OCI-LY1 (cell line): ENCODE measurements at regions not wholly inside any gene's neighbourhood (a gene's known extent, or its start where the extent isn't known, plus 50 kb on each side); places are given as distances from the start of the nearest gene placed in this dataset.

ENCODE experiments used
- H2AFZ ChIP-seq: fragments of 200-600 bp; sonication (generic), shearing (Covaris generic); 2 replicates; pipeline ENCODE4 v1.6.0; 2014; ENCODE audit warnings: antibody characterized with exemption, mild to moderate bottlenecking, low read length
- H3F3A ChIP-seq: fragments of 200-600 bp; sonication (generic), shearing (Covaris generic); 2 replicates; pipeline ENCODE4 v1.6.0; 2014; ENCODE audit warnings: mild to moderate bottlenecking, antibody characterized with exemption, low read length, moderate library complexity; ENCODE audit not compliant: insufficient read depth
- H3K27ac ChIP-seq: fragments of 200-600 bp; sonication (generic); 2 replicates; pipeline ENCODE4 v1.5.1; 2014; ENCODE audit warnings: low read length, mixed run types, mild to moderate bottlenecking, low read depth; ENCODE audit not compliant: poor library complexity, severe bottlenecking
- H3K27me3 ChIP-seq: fragments of 200-600 bp; sonication (generic); 2 replicates; pipeline ENCODE4 v1.6.0; 2014; ENCODE audit warnings: antibody characterized with exemption, mild to moderate bottlenecking, low read length, moderate library complexity; ENCODE audit not compliant: insufficient read depth
- H3K36me3 ChIP-seq: fragments of 200-600 bp; sonication (generic); 2 replicates; pipeline ENCODE4 v1.6.1; 2014; ENCODE audit warnings: mild to moderate bottlenecking, antibody characterized with exemption, low read length, moderate library complexity, mixed read lengths; ENCODE audit not compliant: insufficient read depth
- H3K4me1 ChIP-seq: fragments of 200-600 bp; sonication (generic); 2 replicates; pipeline ENCODE4 v1.5.1; 2014; ENCODE audit warnings: mild to moderate bottlenecking, low read length, moderate library complexity; ENCODE audit not compliant: insufficient read depth, severe bottlenecking
- H3K4me2 ChIP-seq: fragments of 200-600 bp; sonication (generic), shearing (Covaris generic); 2 replicates; pipeline ENCODE4 v1.6.1; 2014; ENCODE audit warnings: low read length
- H3K4me3 ChIP-seq: fragments of 200-600 bp; sonication (generic); 2 replicates; pipeline ENCODE4 v1.5.1; 2014; ENCODE audit warnings: low read length, low read depth, mild to moderate bottlenecking, mixed read lengths; ENCODE audit not compliant: poor library complexity, severe bottlenecking
- H3K79me2 ChIP-seq: fragments of 200-600 bp; shearing (Covaris generic); 2 replicates; pipeline ENCODE4 v1.6.1; 2016; ENCODE audit warnings: mixed run types, low read length, mixed read lengths; ENCODE audit not compliant: insufficient read depth
- H3K9ac ChIP-seq: fragments of 200-600 bp; sonication (generic), shearing (Covaris generic); 2 replicates; pipeline ENCODE4 v1.6.1; 2014; ENCODE audit warnings: mild to moderate bottlenecking, low read length, mixed read lengths
- H3K9me2 ChIP-seq: fragments of 200-600 bp; sonication (generic), shearing (Covaris generic); 2 replicates; pipeline ENCODE4 v1.6.1; 2014; ENCODE audit warnings: low read depth, mild to moderate bottlenecking, low read length, mixed read lengths
- H3K9me3 ChIP-seq: fragments of 200-600 bp; shearing (Covaris generic); 2 replicates; pipeline ENCODE4 v1.6.1; 2014; ENCODE audit warnings: low read length, mixed read lengths
- H4K20me1 ChIP-seq: fragments of 200-600 bp; sonication (generic), shearing (Covaris generic); 2 replicates; pipeline ENCODE4 v1.6.0; 2016; ENCODE audit warnings: mild to moderate bottlenecking, low read length; ENCODE audit not compliant: insufficient read depth
- EZH2 ChIP-seq: fragments of 200-600 bp; sonication (generic), shearing (Covaris generic); IDR thresholded peaks from 2 replicates; pipeline ENCODE4 v1.8.0; 2017; ENCODE audit warnings: borderline replicate concordance, mixed run types, mild to moderate bottlenecking, antibody characterized with exemption, low read length, moderate library complexity, mixed read lengths
- TF ChIP-seq, protein P1 (sequence below): fragments of 200-600 bp; sonication (generic), shearing (Covaris generic); IDR thresholded peaks from 2 replicates; pipeline ENCODE4 v1.5.1; 2017; ENCODE audit warnings: mild to moderate bottlenecking, antibody characterized with exemption, low read length, moderate library complexity, mixed read lengths

DNA sequence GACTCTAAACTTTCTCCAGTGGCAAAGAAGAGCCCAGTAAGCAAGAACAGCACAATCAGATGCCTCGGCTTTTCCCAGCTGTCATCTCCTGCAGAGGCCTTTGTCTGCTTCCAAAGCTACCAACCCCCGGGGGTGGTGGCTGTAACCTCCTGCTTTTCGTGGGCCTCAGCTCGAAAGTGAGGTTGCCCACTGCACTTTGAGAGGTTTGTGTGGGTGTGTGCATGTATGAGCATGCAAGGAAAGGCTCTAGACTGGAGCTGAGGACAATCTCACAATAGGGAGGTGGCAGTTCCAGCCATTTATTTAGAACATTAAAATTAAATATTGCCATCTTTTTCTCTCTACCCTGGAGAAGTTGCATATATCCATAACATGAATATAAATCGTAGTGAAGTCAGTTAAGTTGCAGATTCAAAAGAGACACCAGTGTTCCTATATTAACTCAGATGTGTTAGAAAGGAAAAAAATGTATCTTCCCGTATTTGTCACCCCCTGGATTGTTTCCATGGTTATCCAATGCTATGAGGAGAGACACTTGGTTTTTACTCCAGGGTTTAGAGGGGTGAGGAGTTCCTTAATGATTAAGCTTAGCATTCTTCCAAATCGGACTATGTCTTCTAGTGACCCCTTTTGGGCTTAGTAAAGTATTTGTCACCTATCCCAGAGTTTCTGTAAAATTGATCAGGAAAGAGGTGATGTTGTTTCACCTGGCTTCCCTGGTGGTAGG is 781.1 kb downstream of the INHBA start:
- no peaks in the 10 kb centered on the region for H3K36me3 ChIP-seq
- H3K4me1 ChIP-seq, result no peaks in the 10 kb centered on the region
- no peaks in the 10 kb centered on the region for H3K27me3 ChIP-seq
- H2AFZ ChIP-seq, result no peak overlapping the region
- TF ChIP-seq, protein P1, sequence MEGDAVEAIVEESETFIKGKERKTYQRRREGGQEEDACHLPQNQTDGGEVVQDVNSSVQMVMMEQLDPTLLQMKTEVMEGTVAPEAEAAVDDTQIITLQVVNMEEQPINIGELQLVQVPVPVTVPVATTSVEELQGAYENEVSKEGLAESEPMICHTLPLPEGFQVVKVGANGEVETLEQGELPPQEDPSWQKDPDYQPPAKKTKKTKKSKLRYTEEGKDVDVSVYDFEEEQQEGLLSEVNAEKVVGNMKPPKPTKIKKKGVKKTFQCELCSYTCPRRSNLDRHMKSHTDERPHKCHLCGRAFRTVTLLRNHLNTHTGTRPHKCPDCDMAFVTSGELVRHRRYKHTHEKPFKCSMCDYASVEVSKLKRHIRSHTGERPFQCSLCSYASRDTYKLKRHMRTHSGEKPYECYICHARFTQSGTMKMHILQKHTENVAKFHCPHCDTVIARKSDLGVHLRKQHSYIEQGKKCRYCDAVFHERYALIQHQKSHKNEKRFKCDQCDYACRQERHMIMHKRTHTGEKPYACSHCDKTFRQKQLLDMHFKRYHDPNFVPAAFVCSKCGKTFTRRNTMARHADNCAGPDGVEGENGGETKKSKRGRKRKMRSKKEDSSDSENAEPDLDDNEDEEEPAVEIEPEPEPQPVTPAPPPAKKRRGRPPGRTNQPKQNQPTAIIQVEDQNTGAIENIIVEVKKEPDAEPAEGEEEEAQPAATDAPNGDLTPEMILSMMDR, result no peak
- TF ChIP-seq EZH2, result no peak
- no peaks in the 10 kb centered on the region for H4K20me1 ChIP-seq
- no peaks in the 10 kb centered on the region for H3K9me2 ChIP-seq
- no peaks in the 10 kb centered on the region for H3K9me3 ChIP-seq
- H3K4me3 ChIP-seq, result no peak overlapping the region
- H3K27ac ChIP-seq, result no peak overlapping the region
- no peak overlapping the region for H3K4me2 ChIP-seq
- H3F3A ChIP-seq, result no peaks in the 10 kb centered on the region
- no peak overlapping the region for H3K9ac ChIP-seq
- no peaks in the 10 kb centered on the region for H3K79me2 ChIP-seq

DNA sequence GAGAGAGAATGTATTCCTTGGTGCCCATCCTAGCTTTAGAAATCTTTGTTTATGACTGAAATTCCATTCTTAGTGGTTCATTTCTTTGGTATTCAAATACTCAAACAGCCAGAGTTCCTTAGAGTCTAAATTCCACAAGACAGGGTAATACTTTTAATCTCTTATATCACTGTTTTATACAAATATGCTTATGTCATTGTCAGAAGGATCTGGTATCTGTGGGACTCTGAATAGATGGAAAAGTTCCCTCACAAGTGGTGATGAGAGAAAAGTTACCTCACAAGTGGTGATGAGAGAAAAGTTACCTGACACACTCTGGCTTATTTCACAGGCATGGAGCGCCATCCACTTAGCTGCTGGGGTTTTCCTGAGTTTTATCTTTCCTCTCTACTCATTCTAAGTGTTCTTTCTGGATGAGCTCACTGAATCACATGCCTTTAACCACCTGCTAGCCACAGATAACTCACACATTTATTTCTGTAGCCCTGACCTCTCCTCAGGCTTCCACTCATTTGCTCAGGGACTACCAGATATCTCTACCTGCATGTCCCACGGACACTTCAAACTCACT is 784.0 kb downstream of the SUGCT start:
- H3K36me3 ChIP-seq, result no peaks in the 10 kb centered on the region
- H2AFZ ChIP-seq, result no peak overlapping the region
- H3K9me2 ChIP-seq, result no peaks in the 10 kb centered on the region
- H3K27me3 ChIP-seq, result no peaks in the 10 kb centered on the region
- no peak overlapping the region for H3K27ac ChIP-seq
- no peaks in the 10 kb centered on the region for H3K79me2 ChIP-seq
- no peak for TF ChIP-seq EZH2
- TF ChIP-seq, protein P1, result no peak
- no peaks in the 10 kb centered on the region for H4K20me1 ChIP-seq
- H3F3A ChIP-seq, result no peaks in the 10 kb centered on the region
- H3K4me2 ChIP-seq, result no peak overlapping the region
- H3K4me1 ChIP-seq, result no peaks in the 10 kb centered on the region
- H3K4me3 ChIP-seq, result no peak overlapping the region
- no peaks in the 10 kb centered on the region for H3K9me3 ChIP-seq
- no peak overlapping the region for H3K9ac ChIP-seq

DNA sequence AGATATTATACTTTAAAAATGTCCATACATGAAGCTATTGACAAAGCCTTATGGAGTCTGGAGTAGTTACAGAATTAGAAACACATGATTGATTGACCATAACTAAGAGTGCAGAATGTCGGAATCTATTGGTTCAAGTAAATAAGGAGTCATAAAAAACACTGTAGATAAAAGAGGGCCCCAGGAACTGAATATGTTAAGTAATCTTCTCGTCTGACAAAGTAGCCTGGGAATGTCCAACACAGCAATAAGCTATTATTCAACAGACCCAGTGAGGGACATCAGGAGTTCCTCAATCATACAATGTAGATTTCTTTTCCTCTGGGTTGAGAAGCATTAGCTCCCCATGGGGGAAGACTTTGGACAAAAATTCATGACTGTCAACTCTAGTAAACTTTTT is 782.0 kb downstream of the SUGCT start:
- Histone ChIP-seq H4K20me1 (no peaks in the 10 kb centered on the region), H3K4me3 (no peak overlapping the region), H3K4me1 (no peaks in the 10 kb centered on the region), H3K79me2 (no peaks in the 10 kb centered on the region), H3K9me3 (no peaks in the 10 kb centered on the region), H3K9me2 (no peaks in the 10 kb centered on the region), H3K4me2 (no peak overlapping the region), H3K36me3 (no peaks in the 10 kb centered on the region), H3K27ac (no peak overlapping the region), H3K27me3 (no peaks in the 10 kb centered on the region), H2AFZ (no peak overlapping the region), H3F3A (no peaks in the 10 kb centered on the region), H3K9ac (no peak overlapping the region)
- TF ChIP-seq EZH2, result no peak
- TF ChIP-seq, protein P1, result no peak
